Activated CD8-positive, alpha-beta T cell treated with anti-CD3 and anti-CD28 coated beads, Interleukin-2, amount 10 ng/mL, durations not matched to agents 7 days and 5 days (primary cell): ENCODE measurements at regions not wholly inside any gene's neighbourhood (a gene's known extent, or its start where the extent isn't known, plus 50 kb on each side); places are given as distances from the start of the nearest gene placed in this dataset.
"Not testable (repeated sequence)": the region's sequence is repeated elsewhere in the genome, so short reads cannot be mapped to it uniquely, and the experiment has no call there.

Source experiments
- ATAC-seq: fragments of 150-1000 bp; cut with Tn5 transposase; one replicate; pipeline ENCODE4 v1.10.0; 2021; ENCODE audit warnings: moderate library complexity
- CTCF ChIA-PET: fragments of 350-600 bp; sonication (Branson Sonifier 250); formaldehyde crosslinking; loops from one replicate; lab custom pipeline; 2021; ENCODE audit warnings: antibody characterized with exemption; lab: Charles Lee
- POLR2A ChIA-PET: fragments of 350-600 bp; sonication (Branson Sonifier 250); formaldehyde crosslinking; loops from one replicate; lab custom pipeline; 2021; ENCODE audit warnings: antibody characterized with exemption; lab: Charles Lee
- DNase-seq: peaks from one replicate; pipeline ENCODE4 v3.0.0-alpha.2; 2020
- H3K27ac Mint-ChIP-seq: one replicate; pipeline ENCODE4 v1.8.0; 2021; ENCODE audit warnings: mild to moderate bottlenecking, mixed read lengths
- H3K27me3 Mint-ChIP-seq: one replicate; pipeline ENCODE4 v1.8.0; 2021; ENCODE audit warnings: low read depth, mixed read lengths
- H3K36me3 Mint-ChIP-seq: one replicate; pipeline ENCODE4 v1.8.0; 2021; ENCODE audit warnings: low read depth, mixed read lengths
- H3K4me1 Mint-ChIP-seq: one replicate; pipeline ENCODE4 v1.8.0; 2021; ENCODE audit warnings: low read depth, mixed read lengths
- H3K4me3 Mint-ChIP-seq: one replicate; pipeline ENCODE4 v1.8.0; 2021; ENCODE audit warnings: mild to moderate bottlenecking, mixed read lengths
- H3K9me3 Mint-ChIP-seq: one replicate; pipeline ENCODE4 v1.8.0; 2022; ENCODE audit warnings: mixed read lengths; ENCODE audit not compliant: insufficient read depth

- Mint-ChIP-seq H3K36me3 (no peaks in the 10 kb centered on the region), H3K4me3 (no peak overlapping the region), H3K27ac (no peak overlapping the region), H3K27me3 (no peaks in the 10 kb centered on the region), H3K4me1 (no peaks in the 10 kb centered on the region), H3K9me3 (no peaks in the 10 kb centered on the region)
- no peak for ATAC-seq
- DNase-seq = no peak
- ChIA-PET POLR2A (no interaction called here), CTCF (no interaction called here)
Measured at GRCh38 chrY:13869611-13870010, 116.7 kb downstream of the VCY start.

GRCh38 chrY:13871426-13871825, 114.8 kb downstream of the VCY start:
- CTCF ChIA-PET = no interaction called here
- H3K27ac Mint-ChIP-seq = no peak overlapping the region
- no peaks in the 10 kb centered on the region for H3K27me3 Mint-ChIP-seq
- peaks cover 2% of the 10 kb centered on the region for H3K36me3 Mint-ChIP-seq
- DNase-seq (no peak), ATAC-seq (no peak)
- no peak overlapping the region for H3K4me3 Mint-ChIP-seq
- POLR2A ChIA-PET = no interaction called here
- H3K4me1 Mint-ChIP-seq = no peaks in the 10 kb centered on the region
- H3K9me3 Mint-ChIP-seq = no peaks in the 10 kb centered on the region

GRCh38 chrY:13872696-13873095, 113.6 kb downstream of the VCY start:
- H3K27ac Mint-ChIP-seq = no peak overlapping the region
- H3K4me1 Mint-ChIP-seq = no peaks in the 10 kb centered on the region
- H3K27me3 Mint-ChIP-seq = no peaks in the 10 kb centered on the region
- no peak for DNase-seq
- no peak for ATAC-seq
- ChIA-PET POLR2A (no interaction called here), CTCF (no interaction called here)
- peaks cover 2% of the 10 kb centered on the region for H3K36me3 Mint-ChIP-seq
- H3K9me3 Mint-ChIP-seq = no peaks in the 10 kb centered on the region
- no peak overlapping the region for H3K4me3 Mint-ChIP-seq

GRCh38 chrY:13878506-13878905, 107.8 kb downstream of the VCY start:
- ChIA-PET POLR2A (no interaction called here), CTCF (no interaction called here)
- ATAC-seq (no peak), DNase-seq (no peak)
- no peaks in the 10 kb centered on the region for H3K4me1 Mint-ChIP-seq
- H3K9me3 Mint-ChIP-seq = no peaks in the 10 kb centered on the region
- no peak overlapping the region for H3K4me3 Mint-ChIP-seq
- H3K36me3 Mint-ChIP-seq = peaks cover 2% of the 10 kb centered on the region
- H3K27me3 Mint-ChIP-seq = no peaks in the 10 kb centered on the region
- H3K27ac Mint-ChIP-seq = no peak overlapping the region

- Mint-ChIP-seq H3K36me3 (no peaks in the 10 kb centered on the region), H3K9me3 (no peaks in the 10 kb centered on the region), H3K4me1 (no peaks in the 10 kb centered on the region), H3K4me3 (no peak overlapping the region), H3K27ac (no peak overlapping the region), H3K27me3 (no peaks in the 10 kb centered on the region)
- ChIA-PET CTCF (no interaction called here), POLR2A (no interaction called here)
- no peak for ATAC-seq
- no peak for DNase-seq
Measured at GRCh38 chrY:13881096-13881495, 105.2 kb downstream of the VCY start.

- Mint-ChIP-seq H3K36me3 (no peaks in the 10 kb centered on the region), H3K4me3 (no peak overlapping the region), H3K4me1 (no peaks in the 10 kb centered on the region), H3K27ac (no peak overlapping the region), H3K27me3 (no peaks in the 10 kb centered on the region), H3K9me3 (no peaks in the 10 kb centered on the region)
- ATAC-seq (no peak), DNase-seq (no peak)
- POLR2A ChIA-PET = no interaction called here
- CTCF ChIA-PET = no interaction called here
Measured at GRCh38 chrY:13882829-13883228, 103.4 kb downstream of the VCY start.

GRCh38 chrY:13894028-13894427, 92.2 kb downstream of the VCY start:
- H3K4me3 Mint-ChIP-seq, H3K27me3 Mint-ChIP-seq, POLR2A ChIA-PET, H3K4me1 Mint-ChIP-seq, CTCF ChIA-PET, H3K9me3 Mint-ChIP-seq, H3K27ac Mint-ChIP-seq, DNase-seq, ATAC-seq, H3K36me3 Mint-ChIP-seq: not testable (repeated sequence)

GRCh38 chrY:13907736-13908135, 78.5 kb downstream of the VCY start:
- CTCF ChIA-PET = no interaction called here
- POLR2A ChIA-PET = no interaction called here
- H3K36me3 Mint-ChIP-seq = no peaks in the 10 kb centered on the region

GRCh38 chrY:13930436-13930835, 55.8 kb downstream of the VCY start:
- H3K4me1 Mint-ChIP-seq, CTCF ChIA-PET, H3K36me3 Mint-ChIP-seq, H3K27me3 Mint-ChIP-seq, H3K9me3 Mint-ChIP-seq, H3K4me3 Mint-ChIP-seq, DNase-seq, ATAC-seq, POLR2A ChIA-PET, H3K27ac Mint-ChIP-seq: not testable (repeated sequence)

More at GRCh38 chrY:13907736-13908135, 78.5 kb downstream of the VCY start:
- H3K27me3 Mint-ChIP-seq = no peaks in the 10 kb centered on the region
- no peak overlapping the region for H3K27ac Mint-ChIP-seq
- H3K4me1 Mint-ChIP-seq = no peaks in the 10 kb centered on the region
- H3K9me3 Mint-ChIP-seq = no peaks in the 10 kb centered on the region
- no peak for DNase-seq
- ATAC-seq = no peak
- H3K4me3 Mint-ChIP-seq = no peak overlapping the region
